Epithelial cell of proximal tubule (primary cell): ENCODE measurements at regions not wholly inside any gene's neighbourhood (a gene's known extent, or its start where the extent isn't known, plus 50 kb on each side); places are given as distances from the start of the nearest gene placed in this dataset.
A peak's percentile ranks its signal among the peaks of the same experiment; 100 is the strongest.
"Not testable (repeated sequence)": the region's sequence is repeated elsewhere in the genome, so short reads cannot be mapped to it uniquely, and the experiment has no call there.

ENCODE experiments used
- DNase-seq: peaks from one replicate; pipeline ENCODE4 v3.0.0-alpha.2; 2011; ENCODE audit warnings: low read depth
- H3K4me3 ChIP-seq: 2 replicates; pipeline ENCODE4 v1.5.1; 2011; ENCODE audit warnings: low read depth, mild to moderate bottlenecking, low read length
- TF ChIP-seq, protein P1 (sequence below): conservative IDR thresholded peaks from 2 replicates; pipeline ENCODE4 v1.5.1; 2012; ENCODE audit warnings: low read depth, mild to moderate bottlenecking, low read length

DNA sequence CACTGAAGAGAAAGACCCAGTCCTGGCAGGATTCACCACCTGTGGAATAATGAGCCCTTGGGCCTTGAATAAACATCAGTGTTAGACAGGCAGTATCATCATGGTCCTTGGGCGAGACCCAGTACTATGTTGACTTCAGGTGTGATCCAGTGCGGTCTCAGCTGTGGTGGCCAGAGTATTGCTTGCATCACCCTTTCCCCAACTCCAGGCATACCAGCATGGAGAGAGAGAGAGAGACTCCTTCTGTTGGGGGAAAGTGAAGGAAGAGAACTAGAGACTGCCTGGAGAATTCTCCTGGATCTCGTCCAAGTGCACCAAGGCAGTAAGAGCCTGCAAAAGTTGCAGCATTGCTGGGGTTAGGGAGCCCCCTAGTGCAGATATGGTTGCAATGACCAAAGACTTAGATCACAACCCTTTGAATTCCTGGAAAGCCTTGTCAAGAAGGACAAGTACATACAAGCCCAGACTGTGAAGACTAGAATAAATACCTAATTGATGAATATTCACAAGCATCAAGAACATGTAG lies 61.1 kb upstream of the VAMP7 start:
- H3K4me3 ChIP-seq = no peak overlapping the region
- peak; percentile 36 for DNase-seq
- TF ChIP-seq, protein P1, sequence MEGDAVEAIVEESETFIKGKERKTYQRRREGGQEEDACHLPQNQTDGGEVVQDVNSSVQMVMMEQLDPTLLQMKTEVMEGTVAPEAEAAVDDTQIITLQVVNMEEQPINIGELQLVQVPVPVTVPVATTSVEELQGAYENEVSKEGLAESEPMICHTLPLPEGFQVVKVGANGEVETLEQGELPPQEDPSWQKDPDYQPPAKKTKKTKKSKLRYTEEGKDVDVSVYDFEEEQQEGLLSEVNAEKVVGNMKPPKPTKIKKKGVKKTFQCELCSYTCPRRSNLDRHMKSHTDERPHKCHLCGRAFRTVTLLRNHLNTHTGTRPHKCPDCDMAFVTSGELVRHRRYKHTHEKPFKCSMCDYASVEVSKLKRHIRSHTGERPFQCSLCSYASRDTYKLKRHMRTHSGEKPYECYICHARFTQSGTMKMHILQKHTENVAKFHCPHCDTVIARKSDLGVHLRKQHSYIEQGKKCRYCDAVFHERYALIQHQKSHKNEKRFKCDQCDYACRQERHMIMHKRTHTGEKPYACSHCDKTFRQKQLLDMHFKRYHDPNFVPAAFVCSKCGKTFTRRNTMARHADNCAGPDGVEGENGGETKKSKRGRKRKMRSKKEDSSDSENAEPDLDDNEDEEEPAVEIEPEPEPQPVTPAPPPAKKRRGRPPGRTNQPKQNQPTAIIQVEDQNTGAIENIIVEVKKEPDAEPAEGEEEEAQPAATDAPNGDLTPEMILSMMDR = peak; percentile 73

DNA sequence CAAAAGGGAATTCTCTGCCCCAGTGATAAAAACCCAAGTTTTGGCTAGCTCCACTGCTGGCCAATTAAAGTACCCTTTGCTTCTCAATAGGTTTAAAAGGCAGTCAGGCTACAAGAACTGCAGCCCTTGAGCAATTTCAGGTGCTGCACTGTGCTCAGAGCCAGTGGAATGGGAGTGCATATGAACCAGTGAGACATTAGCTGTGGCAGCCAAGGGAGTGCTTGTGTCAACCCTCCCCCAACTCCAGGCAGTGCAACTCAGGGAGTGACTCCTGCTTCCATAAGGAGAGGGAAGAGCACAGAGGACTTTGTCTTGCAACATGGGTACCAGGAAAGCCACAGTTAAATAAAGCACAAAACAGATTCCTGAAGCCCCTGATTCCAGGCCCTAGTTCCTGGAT lies 61.6 kb upstream of the VAMP7 start:
- no peak overlapping the region for H3K4me3 ChIP-seq
- DNase-seq = no peak
- TF ChIP-seq, protein P1 = no peak

DNA sequence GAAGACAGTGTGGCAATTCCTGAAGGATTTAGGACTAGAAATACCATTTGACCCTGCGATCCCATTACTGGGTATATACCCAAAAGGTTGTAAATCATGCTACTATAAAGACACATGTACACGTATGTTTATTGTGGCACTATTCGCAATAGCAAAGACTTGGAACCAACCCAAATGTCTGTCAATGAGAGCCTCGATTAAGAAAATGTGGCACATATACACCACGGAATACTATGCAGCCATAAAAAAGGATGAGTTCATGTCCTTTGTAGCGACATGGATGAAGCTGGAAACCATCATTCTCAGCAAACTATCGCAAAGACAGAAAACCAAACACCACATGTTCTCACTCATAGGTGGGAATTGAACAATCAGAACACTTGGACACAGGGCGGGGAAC lies 66.8 kb upstream of the VAMP7 start:
- not testable (repeated sequence) for H3K4me3 ChIP-seq, DNase-seq

DNA sequence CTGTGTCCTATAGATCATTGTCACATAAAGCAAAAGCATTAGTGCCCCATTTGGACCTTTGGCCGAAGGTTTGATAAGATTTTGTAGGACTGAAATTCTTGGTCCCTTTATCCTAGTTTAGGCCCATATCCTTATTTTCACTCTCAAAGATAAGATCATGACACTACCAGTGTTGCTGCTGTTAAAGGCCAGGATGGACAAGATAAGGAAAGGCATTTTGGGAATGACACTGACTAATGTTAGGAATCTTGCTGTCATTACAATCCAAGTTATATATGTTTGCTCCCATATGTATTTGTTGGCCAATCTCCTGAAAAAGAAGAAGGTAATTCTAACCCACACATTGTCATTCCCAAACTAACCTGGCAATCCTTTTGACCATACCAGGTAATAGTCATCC lies 101.3 kb upstream of the VAMP7 start:
- TF ChIP-seq, protein P1 = no peak
- DNase-seq = no peak
- no peak overlapping the region for H3K4me3 ChIP-seq

DNA sequence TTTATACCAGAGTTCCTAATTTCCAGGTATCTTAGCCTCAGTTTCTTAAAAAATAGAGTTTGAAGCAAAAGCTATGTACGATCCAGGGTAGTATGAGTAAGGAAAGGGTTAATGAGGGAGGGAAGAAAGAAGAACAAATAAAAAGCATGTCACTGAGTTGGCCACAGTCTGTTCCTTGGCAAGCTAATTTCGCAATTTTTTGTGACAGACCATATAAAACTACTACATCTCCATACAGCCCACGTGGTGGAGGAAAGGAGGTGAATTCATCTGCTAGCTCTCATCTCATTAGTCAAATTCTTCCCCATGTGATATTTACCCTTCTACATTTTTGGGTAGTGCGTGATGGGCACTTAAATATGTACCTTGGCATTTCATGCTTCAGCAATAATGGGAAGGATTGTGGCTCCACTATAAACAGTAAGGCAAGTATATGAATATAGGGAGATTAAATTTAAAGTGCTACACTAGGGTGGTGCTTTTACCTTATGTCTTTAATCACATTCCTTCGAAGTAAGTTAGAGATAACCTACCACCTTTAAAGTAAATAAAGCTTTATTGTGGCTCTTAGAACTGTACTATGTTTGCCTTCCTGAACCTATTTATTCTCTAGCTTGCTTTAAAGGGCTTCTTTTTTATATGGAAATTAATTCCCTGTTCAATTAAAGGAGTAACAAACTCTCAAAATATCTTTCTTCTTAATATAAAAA lies 102.1 kb upstream of the VAMP7 start:
- no peak overlapping the region for H3K4me3 ChIP-seq
- no peak for DNase-seq
- TF ChIP-seq, protein P1 = no peak

DNA sequence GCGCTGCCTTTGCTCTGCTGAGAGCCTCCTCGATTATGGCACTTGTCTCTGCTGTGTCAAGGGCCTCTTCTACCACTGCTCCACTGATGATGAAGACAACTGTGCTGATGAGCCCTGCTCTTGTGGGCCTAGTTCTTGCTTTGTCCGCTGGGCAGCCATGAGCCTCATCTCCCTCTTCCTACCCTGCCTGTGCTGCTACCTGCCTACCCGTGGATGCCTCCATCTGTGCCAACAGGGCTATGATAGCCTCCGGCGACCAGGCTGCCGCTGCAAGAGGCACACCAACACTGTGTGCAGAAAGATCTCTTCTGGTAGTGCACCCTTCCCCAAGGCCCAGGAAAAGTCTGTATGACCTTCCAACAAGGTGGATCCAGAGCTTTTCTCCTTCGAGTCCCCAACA lies 106.8 kb upstream of the VAMP7 start:
- DNase-seq = no peak
- TF ChIP-seq, protein P1 = no peak

DNA sequence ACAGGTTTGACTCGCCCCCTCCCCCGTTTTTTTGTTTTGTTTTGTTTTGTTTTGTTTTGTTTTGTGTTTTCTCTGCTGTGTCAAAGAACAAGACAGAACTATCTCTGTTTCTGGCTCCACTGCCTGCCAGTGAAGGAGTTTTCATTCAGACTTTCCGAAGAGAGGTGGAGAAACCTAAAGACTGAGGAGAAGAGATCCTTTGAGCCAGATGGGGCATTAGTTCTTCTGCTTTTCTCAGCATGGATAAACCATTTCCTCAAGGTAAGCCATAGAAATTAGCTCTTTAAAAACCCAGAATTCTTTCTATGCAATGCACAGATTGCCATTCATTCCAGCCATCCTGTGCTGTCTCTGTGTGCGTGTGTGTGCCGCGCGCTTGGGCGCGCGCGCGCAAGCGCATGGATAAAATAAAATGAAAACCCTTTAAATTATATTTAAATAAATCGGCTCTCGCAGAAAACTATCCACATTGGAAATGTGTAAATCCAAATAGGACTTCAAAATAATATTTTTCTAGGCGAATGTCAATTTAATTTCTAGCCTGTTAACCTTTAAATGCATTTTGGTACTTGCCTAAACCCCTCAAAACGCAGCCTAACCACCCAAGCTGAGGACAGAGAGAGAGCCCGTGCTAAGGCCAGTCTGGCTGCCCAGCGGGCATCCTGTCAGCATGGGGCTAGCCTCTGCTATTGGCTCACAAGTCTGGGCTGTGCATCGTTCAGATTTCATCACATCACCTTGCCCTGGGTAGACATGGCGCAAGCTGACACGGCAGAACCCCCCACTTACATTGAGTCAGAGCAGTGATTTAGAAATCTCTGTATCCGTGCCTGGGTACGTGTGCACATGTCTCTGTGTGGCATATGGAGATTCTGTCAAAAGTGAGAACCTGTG lies 113.0 kb upstream of the VAMP7 start:
- H3K4me3 ChIP-seq = peak overlapping the region; percentile 69
- no peak for DNase-seq
- TF ChIP-seq, protein P1 = no peak

More for the DNA sequence above, 106.8 kb upstream of the VAMP7 start:
- no peak overlapping the region for H3K4me3 ChIP-seq
